ENCODE measurements at regions not wholly inside any gene's neighbourhood (a gene's known extent, or its start where the extent isn't known, plus 50 kb on each side); places are given as distances from the start of the nearest gene placed in this dataset.

DNA sequence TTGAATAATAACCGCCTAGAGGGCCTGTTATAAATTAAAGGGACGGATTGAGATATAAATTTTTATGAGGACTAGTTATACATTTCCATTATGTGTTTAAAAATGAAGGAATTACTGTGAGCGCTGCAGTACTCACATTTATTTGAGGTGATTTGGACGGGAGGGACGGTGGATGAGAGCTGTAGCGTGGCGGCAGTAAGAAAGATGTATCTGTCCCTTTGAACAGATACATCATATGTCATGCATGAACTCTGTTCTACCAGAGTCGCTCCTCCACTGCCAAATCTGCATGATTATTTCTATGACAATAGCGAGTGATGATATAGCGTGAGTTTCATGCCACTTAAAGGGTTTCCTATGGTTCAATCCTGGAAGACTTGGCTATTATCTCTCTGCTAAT lies 538.8 kb downstream of the MCTP2 start:
- H3K4me1 ChIP-seq, result no peaks in the 10 kb centered on the region
- no peak for TF ChIP-seq POLR2A (IDR thresholded peaks at IDR 0.05)
- no peak for TF ChIP-seq EP300 (IDR thresholded peaks at IDR 0.05)
- no peak for TF ChIP-seq POLR2AphosphoS5 (IDR thresholded peaks at IDR 0.05)
- no peak for TF ChIP-seq CTCF (IDR thresholded peaks at IDR 0.05)
- no peaks in the 10 kb centered on the region for H3K36me3 ChIP-seq
- DNase-seq, result no peak
- H3K27ac ChIP-seq, result no peak overlapping the region
- intact Hi-C loops (cut with DNase I), result no loop called here
- H3K9me3 ChIP-seq, result no peaks in the 10 kb centered on the region
- 85 to 90% methylated on average over 10 of the region's 10 CpGs for WGBS, 2 donors
- no peak overlapping the region for H3K4me3 ChIP-seq
- no peaks in the 10 kb centered on the region for H3K27me3 ChIP-seq

DNA sequence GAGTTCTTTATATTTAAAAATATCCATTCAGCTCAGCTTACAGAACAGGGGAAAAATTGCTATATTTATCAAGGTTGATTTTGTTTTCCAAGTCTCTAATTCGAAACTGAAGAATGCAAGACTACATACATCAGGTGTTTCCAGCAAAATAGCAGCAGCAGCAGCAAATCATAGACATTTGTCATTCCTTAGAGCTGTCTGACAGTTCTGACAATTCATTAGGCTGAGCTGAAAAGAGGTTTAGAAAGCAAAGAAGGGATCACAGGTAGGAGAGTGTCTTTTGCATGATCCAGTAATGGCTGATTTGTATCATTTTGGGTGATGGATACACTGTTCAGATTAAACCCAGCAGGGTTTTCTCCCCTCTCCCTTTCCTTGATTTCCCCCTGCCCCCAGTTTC lies 545.7 kb downstream of the MCTP2 start:
- Histone ChIP-seq H3K27me3 (no peaks in the 10 kb centered on the region), H3K27ac (no peak overlapping the region), H3K36me3 (no peaks in the 10 kb centered on the region), H3K4me3 (no peak overlapping the region), H3K4me1 (no peaks in the 10 kb centered on the region), H3K9me3 (no peaks in the 10 kb centered on the region)
- DNase-seq, result no peak
- 81 to 86% methylated on average over 1 of the region's 1 CpG for WGBS, 2 donors
- intact Hi-C loops (cut with DNase I), result no loop called here
- TF ChIP-seq CTCF (IDR thresholded peaks at IDR 0.05) (no peak), POLR2AphosphoS5 (IDR thresholded peaks at IDR 0.05) (no peak), POLR2A (IDR thresholded peaks at IDR 0.05) (no peak), EP300 (IDR thresholded peaks at IDR 0.05) (no peak)

- Histone ChIP-seq H3K4me1 (no peaks in the 10 kb centered on the region), H3K9me3 (no peaks in the 10 kb centered on the region), H3K36me3 (no peaks in the 10 kb centered on the region), H3K4me3 (no peak overlapping the region), H3K27me3 (no peaks in the 10 kb centered on the region), H3K27ac (no peak overlapping the region)
- intact Hi-C loops (cut with DNase I), result no loop called here
- DNase-seq, result no peak
- no peak for TF ChIP-seq EP300 (IDR thresholded peaks at IDR 0.05)
- TF ChIP-seq POLR2AphosphoS5 (IDR thresholded peaks at IDR 0.05), result no peak
- TF ChIP-seq CTCF (IDR thresholded peaks at IDR 0.05), result no peak
- no peak for TF ChIP-seq POLR2A (IDR thresholded peaks at IDR 0.05)
Observed at GRCh38 chr15:94778840-94779239, 547.5 kb downstream of the MCTP2 start.

- H3K4me3 ChIP-seq, result no peak overlapping the region
- no peaks in the 10 kb centered on the region for H3K9me3 ChIP-seq
- WGBS, 2 donors, result 30 to 82% methylated on average over 4 of the region's 4 CpGs
- H3K4me1 ChIP-seq, result no peaks in the 10 kb centered on the region
- H3K27ac ChIP-seq, result no peak overlapping the region
- no peak for DNase-seq
- H3K36me3 ChIP-seq, result no peaks in the 10 kb centered on the region
- intact Hi-C loops (cut with DNase I), result no loop called here
- TF ChIP-seq EP300 (IDR thresholded peaks at IDR 0.05) (no peak), CTCF (IDR thresholded peaks at IDR 0.05) (no peak), POLR2A (IDR thresholded peaks at IDR 0.05) (no peak), POLR2AphosphoS5 (IDR thresholded peaks at IDR 0.05) (no peak)
- no peaks in the 10 kb centered on the region for H3K27me3 ChIP-seq
Observed at GRCh38 chr15:94780166-94780565, 548.8 kb downstream of the MCTP2 start.

GRCh38 chr15:94785091-94785490 lies 553.7 kb downstream of the MCTP2 start:
- no peaks in the 10 kb centered on the region for H3K9me3 ChIP-seq
- H3K4me1 ChIP-seq, result no peaks in the 10 kb centered on the region
- no peak for TF ChIP-seq POLR2AphosphoS5 (IDR thresholded peaks at IDR 0.05)
- no peak for TF ChIP-seq EP300 (IDR thresholded peaks at IDR 0.05)
- TF ChIP-seq POLR2A (IDR thresholded peaks at IDR 0.05), result no peak
- no peak for TF ChIP-seq CTCF (IDR thresholded peaks at IDR 0.05)
- H3K4me3 ChIP-seq, result no peak overlapping the region
- WGBS, 2 donors, result 90 to 94% methylated on average over 2 of the region's 2 CpGs
- no peak overlapping the region for H3K27ac ChIP-seq
- intact Hi-C loops (cut with DNase I), result no loop called here
- no peaks in the 10 kb centered on the region for H3K36me3 ChIP-seq
- DNase-seq, result no peak
- H3K27me3 ChIP-seq, result no peaks in the 10 kb centered on the region
